ENCODE measurements at regions not wholly inside any gene's neighbourhood (a gene's known extent, or its start where the extent isn't known, plus 50 kb on each side); places are given as distances from the start of the nearest gene placed in this dataset.

- ChIA-PET CTCF (interaction anchor here (0.5 to 1.9 kb wide), 2 partner anchors 46 to 134 kb away, joined by 4 to 5 read pairs; no protein-coding TSS in a partner anchor), POLR2A (interaction anchor here (0.6 kb wide), 1 partner anchor 16 kb away, joined by 4 read pairs; no protein-coding TSS in a partner anchor)
- TF ChIP-seq WT1 (tag by site-specific recombination; IDR thresholded peaks at IDR 0.05) (no peak), ZNF610 (tag by site-specific recombination; IDR thresholded peaks at IDR 0.05; ENCODE audit: borderline replicate concordance) (no peak), PBX3 (CRISPR knock-in tag; IDR thresholded peaks at IDR 0.05) (no peak), ZNF580 (tag by site-specific recombination; IDR thresholded peaks at IDR 0.05) (no peak), KLF9 (tag by site-specific recombination; IDR thresholded peaks at IDR 0.05; ENCODE audit: low read depth) (no peak), ZNF175 (tag by site-specific recombination; IDR thresholded peaks at IDR 0.05) (no peak), ZNF114 (tag by site-specific recombination; IDR thresholded peaks at IDR 0.05) (no peak), ZBTB8A (tag by site-specific recombination; IDR thresholded peaks at IDR 0.05) (no peak), SALL2 (tag by site-specific recombination; IDR thresholded peaks at IDR 0.05; ENCODE audit: borderline replicate concordance) (no peak), BCL11B (tag by site-specific recombination; IDR thresholded peaks at IDR 0.05; ENCODE audit: low read depth) (no peak), ZSCAN4 (tag by site-specific recombination; IDR thresholded peaks at IDR 0.05) (no peak), ZNF311 (tag by site-specific recombination; IDR thresholded peaks at IDR 0.05; ENCODE audit: borderline replicate concordance) (no peak), KLF1 (tag by site-specific recombination; IDR thresholded peaks at IDR 0.05) (no peak), ZNF513 (tag by site-specific recombination; IDR thresholded peaks at IDR 0.05) (no peak)
- TF ChIP-seq, protein P1, sequence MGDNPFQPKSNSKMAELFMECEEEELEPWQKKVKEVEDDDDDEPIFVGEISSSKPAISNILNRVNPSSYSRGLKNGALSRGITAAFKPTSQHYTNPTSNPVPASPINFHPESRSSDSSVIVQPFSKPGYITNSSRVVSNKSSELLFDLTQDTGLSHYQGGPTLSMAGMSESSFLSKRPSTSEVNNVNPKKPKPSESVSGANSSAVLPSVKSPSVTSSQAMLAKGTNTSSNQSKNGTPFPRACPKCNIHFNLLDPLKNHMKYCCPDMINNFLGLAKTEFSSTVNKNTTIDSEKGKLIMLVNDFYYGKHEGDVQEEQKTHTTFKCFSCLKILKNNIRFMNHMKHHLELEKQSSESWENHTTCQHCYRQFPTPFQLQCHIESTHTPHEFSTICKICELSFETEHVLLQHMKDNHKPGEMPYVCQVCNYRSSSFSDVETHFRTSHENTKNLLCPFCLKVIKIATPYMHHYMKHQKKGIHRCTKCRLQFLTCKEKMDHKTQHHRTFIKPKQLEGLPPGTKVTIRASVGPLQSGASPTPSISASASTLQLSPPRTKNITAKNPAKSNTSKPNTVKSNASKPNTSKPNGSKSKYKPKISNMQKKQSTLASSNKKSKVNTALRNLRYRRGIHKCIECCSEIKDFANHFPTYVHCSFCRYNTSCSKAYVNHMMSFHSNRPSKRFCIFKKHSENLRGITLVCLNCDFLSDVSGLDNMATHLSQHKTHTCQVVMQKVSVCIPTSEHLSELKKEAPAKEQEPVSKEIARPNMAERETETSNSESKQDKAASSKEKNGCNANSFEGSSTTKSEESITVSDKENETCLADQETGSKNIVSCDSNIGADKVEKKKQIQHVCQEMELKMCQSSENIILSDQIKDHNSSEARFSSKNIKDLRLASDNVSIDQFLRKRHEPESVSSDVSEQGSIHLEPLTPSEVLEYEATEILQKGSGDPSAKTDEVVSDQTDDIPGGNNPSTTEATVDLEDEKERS (tag by site-specific recombination; IDR thresholded peaks at IDR 0.05) = no peak
- Histone ChIP-seq H3K36me3 (ENCODE audit: control insufficient read depth in 2 of 2, insufficient read depth in 1 of 2, low read length in 2 of 2) (no peaks in the 10 kb centered on the region), H3K4me3 (ENCODE audit: low read depth, low read length) (no peak overlapping the region), H3K27ac (ENCODE audit: extremely low read depth, low read depth, low read length) (no peak overlapping the region), H3K4me1 (ENCODE audit: control insufficient read depth, insufficient read depth, low read length) (no peaks in the 10 kb centered on the region), H3K9me3 (ENCODE audit: control insufficient read depth, insufficient read depth, low read depth, low read length) (no peaks in the 10 kb centered on the region)
Measured at GRCh38 chr1:115184260-115184950, 95.1 kb upstream of the TSPAN2 start.

DNA sequence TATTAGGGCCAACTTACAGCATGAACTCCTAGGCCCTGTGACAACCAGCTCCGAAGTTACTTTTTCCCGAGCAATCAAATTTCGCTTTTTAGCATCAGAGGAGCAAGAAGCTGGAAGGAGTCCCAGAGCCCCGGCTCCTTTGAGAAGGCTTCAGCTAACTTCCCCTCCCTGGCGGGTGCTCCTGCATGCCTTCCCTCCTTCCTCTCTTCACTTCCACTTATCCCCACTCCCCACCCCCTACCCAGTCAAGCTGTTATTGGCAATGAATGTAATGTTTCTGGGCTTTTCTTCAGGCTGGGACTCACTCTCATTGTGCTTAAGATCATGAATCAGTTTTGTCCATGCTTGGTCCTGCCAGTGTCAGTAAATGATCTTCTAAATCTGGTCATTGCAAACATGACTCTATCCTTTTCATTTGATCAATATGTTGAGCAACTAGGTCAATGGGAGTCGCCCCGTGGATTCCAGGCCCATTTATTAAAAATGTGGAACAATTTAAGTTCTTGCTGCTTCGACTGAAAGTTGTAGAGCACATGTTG is 94.5 kb upstream of the TSPAN2 start:
- H3K27ac ChIP-seq (ENCODE audit: extremely low read depth, low read depth, low read length) = no peak overlapping the region
- H3K4me3 ChIP-seq (ENCODE audit: low read depth, low read length) = no peak overlapping the region
- TF ChIP-seq, protein P2, sequence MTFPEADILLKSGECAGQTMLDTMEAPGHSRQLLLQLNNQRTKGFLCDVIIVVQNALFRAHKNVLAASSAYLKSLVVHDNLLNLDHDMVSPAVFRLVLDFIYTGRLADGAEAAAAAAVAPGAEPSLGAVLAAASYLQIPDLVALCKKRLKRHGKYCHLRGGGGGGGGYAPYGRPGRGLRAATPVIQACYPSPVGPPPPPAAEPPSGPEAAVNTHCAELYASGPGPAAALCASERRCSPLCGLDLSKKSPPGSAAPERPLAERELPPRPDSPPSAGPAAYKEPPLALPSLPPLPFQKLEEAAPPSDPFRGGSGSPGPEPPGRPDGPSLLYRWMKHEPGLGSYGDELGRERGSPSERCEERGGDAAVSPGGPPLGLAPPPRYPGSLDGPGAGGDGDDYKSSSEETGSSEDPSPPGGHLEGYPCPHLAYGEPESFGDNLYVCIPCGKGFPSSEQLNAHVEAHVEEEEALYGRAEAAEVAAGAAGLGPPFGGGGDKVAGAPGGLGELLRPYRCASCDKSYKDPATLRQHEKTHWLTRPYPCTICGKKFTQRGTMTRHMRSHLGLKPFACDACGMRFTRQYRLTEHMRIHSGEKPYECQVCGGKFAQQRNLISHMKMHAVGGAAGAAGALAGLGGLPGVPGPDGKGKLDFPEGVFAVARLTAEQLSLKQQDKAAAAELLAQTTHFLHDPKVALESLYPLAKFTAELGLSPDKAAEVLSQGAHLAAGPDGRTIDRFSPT (tag by site-specific recombination; IDR thresholded peaks at IDR 0.05) = no peak
- TF ChIP-seq ZNF664 (tag by site-specific recombination; IDR thresholded peaks at IDR 0.05) = no peak
- TF ChIP-seq ZNF239 (tag by site-specific recombination; IDR thresholded peaks at IDR 0.05) = no peak
- no peak for TF ChIP-seq ZNF529 (tag by site-specific recombination; IDR thresholded peaks at IDR 0.05; ENCODE audit: insufficient replicate concordance)
- TF ChIP-seq ZNF610 (tag by site-specific recombination; IDR thresholded peaks at IDR 0.05; ENCODE audit: borderline replicate concordance) = no peak
- TF ChIP-seq ZNF501 (tag by site-specific recombination; IDR thresholded peaks at IDR 0.05) = no peak
- TF ChIP-seq ZNF24 (tag by site-specific recombination; IDR thresholded peaks at IDR 0.05) = no peak
- no peaks in the 10 kb centered on the region for H3K36me3 ChIP-seq (ENCODE audit: control insufficient read depth in 2 of 2, insufficient read depth in 1 of 2, low read length in 2 of 2)
- ChIA-PET CTCF (interaction anchor here (1.5 to 1.9 kb wide), 2 partner anchors 46 to 280 kb away, joined by 5 to 6 read pairs; no protein-coding TSS in a partner anchor), POLR2A (interaction anchor here (0.6 kb wide), 1 partner anchor 15 kb away, joined by 4 read pairs; no protein-coding TSS in a partner anchor)
- no peaks in the 10 kb centered on the region for H3K9me3 ChIP-seq (ENCODE audit: control insufficient read depth, insufficient read depth, low read depth, low read length)
- H3K4me1 ChIP-seq (ENCODE audit: control insufficient read depth, insufficient read depth, low read length) = no peaks in the 10 kb centered on the region
